Uterus (tissue), 2 donors: ENCODE measurements at regions not wholly inside any gene's neighbourhood (a gene's known extent, or its start where the extent isn't known, plus 50 kb on each side); places are given as distances from the start of the nearest gene placed in this dataset.

ENCODE experiments used
- POLR2A ChIP-seq, 2 donors: fragments of 450-650 bp; IDR thresholded peaks; one replicate each; pipeline ENCODE4 v1.6.1; 2016; ENCODE audit warnings: antibody characterized with exemption in 2 of 2, mild to moderate bottlenecking in 1 of 2, moderate library complexity in 1 of 2
- TF ChIP-seq, protein P1 (sequence below), 4 experiments: fragments of 200-600 bp in 2 of 4; fragments of 450-650 bp in 2 of 4; sonication (generic) in 2 of 4; IDR thresholded peaks; one replicate each; pipeline ENCODE4 v1.5.1; 2016 to 2019; ENCODE audit warnings: antibody characterized with exemption in 4 of 4, mild to moderate bottlenecking in 2 of 4, moderate library complexity in 1 of 4

DNA sequence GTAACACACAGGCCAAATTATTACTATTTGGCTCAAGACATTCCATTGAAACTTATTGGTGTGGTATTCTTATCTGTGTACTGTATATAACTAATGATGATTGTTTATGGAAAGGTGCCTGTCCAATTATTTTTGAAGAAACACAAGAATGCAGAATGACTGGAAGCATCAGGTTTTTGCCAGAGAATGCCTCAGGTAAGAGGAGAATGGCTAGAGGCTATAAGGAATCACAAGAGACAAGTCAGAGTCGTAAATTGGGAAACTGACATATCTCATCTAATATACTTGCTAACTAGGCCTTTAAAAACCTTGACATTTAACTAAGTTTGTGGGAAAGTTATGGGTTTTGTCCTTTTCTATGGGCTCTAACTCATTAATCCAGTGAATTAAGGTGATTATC, 69.3 kb upstream of the TTC29 start:
- TF ChIP-seq POLR2A (IDR thresholded peaks at IDR 0.05): no peak
- TF ChIP-seq, protein P1, sequence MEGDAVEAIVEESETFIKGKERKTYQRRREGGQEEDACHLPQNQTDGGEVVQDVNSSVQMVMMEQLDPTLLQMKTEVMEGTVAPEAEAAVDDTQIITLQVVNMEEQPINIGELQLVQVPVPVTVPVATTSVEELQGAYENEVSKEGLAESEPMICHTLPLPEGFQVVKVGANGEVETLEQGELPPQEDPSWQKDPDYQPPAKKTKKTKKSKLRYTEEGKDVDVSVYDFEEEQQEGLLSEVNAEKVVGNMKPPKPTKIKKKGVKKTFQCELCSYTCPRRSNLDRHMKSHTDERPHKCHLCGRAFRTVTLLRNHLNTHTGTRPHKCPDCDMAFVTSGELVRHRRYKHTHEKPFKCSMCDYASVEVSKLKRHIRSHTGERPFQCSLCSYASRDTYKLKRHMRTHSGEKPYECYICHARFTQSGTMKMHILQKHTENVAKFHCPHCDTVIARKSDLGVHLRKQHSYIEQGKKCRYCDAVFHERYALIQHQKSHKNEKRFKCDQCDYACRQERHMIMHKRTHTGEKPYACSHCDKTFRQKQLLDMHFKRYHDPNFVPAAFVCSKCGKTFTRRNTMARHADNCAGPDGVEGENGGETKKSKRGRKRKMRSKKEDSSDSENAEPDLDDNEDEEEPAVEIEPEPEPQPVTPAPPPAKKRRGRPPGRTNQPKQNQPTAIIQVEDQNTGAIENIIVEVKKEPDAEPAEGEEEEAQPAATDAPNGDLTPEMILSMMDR (IDR thresholded peaks at IDR 0.05): no peak
